Ishikawa (cell line): ENCODE measurements at regions not wholly inside any gene's neighbourhood (a gene's known extent, or its start where the extent isn't known, plus 50 kb on each side); places are given as distances from the start of the nearest gene placed in this dataset.

Experiments
- CEBPB ChIP-seq: IDR thresholded peaks from 2 replicates; pipeline ENCODE4 v1.6.1; 2012
- CREB1 ChIP-seq: IDR thresholded peaks from 2 replicates; pipeline ENCODE4 v1.6.1; 2012; ENCODE audit warnings: low read depth
- EP300 ChIP-seq: IDR thresholded peaks from 2 replicates; pipeline ENCODE4 v1.6.1; 2012; ENCODE audit warnings: borderline replicate concordance
- FOXM1 ChIP-seq: IDR thresholded peaks from 2 replicates; pipeline ENCODE4 v1.6.1; 2012; ENCODE audit warnings: low read depth, borderline replicate concordance
- NFIC ChIP-seq: IDR thresholded peaks from 2 replicates; pipeline ENCODE4 v1.6.1; 2012
- RAD21 ChIP-seq: IDR thresholded peaks from 2 replicates; pipeline ENCODE4 v1.6.1; 2012; ENCODE audit warnings: low read depth
- REST ChIP-seq: IDR thresholded peaks from 2 replicates; pipeline ENCODE4 v1.6.1; 2012; ENCODE audit warnings: low read depth, mild to moderate bottlenecking
- TCF12 ChIP-seq: IDR thresholded peaks from 2 replicates; pipeline ENCODE4 v1.6.1; 2012; ENCODE audit warnings: low read depth
- TF ChIP-seq, protein P1 (sequence below): IDR thresholded peaks from 2 replicates; pipeline ENCODE4 v1.6.1; 2012

DNA sequence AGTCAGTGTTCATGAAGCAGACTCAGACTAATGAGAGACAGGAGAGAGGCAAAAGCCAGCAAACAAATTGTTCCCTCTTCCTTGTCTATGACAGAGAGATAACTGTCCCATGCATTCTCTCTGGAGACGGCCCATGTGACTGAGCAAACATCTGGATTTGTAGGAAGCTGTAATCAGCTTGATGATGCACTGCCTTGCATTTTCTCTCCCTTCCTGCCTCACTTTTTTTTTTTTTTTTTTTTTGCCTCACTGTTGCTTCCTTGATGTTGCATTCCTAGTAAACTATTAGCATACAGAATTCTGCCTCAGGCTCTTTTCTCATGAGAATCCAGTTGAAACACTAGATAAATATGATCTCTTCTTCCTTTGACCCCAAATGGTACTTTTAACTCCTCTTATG, 134.5 kb downstream of the HHIPL2 start:
- TF ChIP-seq TCF12 (no peak), CREB1 (no peak), CEBPB (no peak), RAD21 (no peak), EP300 (no peak), FOXM1 (no peak), NFIC (no peak), REST (no peak)
- TF ChIP-seq, protein P1, sequence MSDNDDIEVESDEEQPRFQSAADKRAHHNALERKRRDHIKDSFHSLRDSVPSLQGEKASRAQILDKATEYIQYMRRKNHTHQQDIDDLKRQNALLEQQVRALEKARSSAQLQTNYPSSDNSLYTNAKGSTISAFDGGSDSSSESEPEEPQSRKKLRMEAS, result no peak
